DND-41 (cell line): ENCODE measurements at regions not wholly inside any gene's neighbourhood (a gene's known extent, or its start where the extent isn't known, plus 50 kb on each side); places are given as distances from the start of the nearest gene placed in this dataset.

Experiments
- ATAC-seq: fragments of 200-7000 bp; cut with Tn5 transposase; 3 replicates; pipeline ENCODE4 v1.9.1; 2021; ENCODE audit warnings: low read depth; ENCODE audit not compliant: insufficient read depth
- DNase-seq: peaks from one replicate; pipeline ENCODE4 v3.0.0-alpha.2; 2020
- H2AFZ ChIP-seq: 2 replicates; pipeline ENCODE4 v1.6.0; 2012; ENCODE audit warnings: low read depth, low read length
- H3K27ac ChIP-seq: 2 replicates; pipeline ENCODE4 v1.5.1; 2012; ENCODE audit warnings: low read length, inconsistent platforms
- H3K27me3 ChIP-seq: fragments of 200-600 bp; sonication (generic); 2 replicates; pipeline ENCODE4 v1.6.0; 2012; ENCODE audit warnings: low read length, mild to moderate bottlenecking, inconsistent platforms; ENCODE audit not compliant: insufficient read depth, poor library complexity
- H3K36me3 ChIP-seq: 2 replicates; pipeline ENCODE4 v1.5.1; 2012; ENCODE audit warnings: low read length, inconsistent platforms; ENCODE audit not compliant: insufficient read depth
- H3K4me1 ChIP-seq: 2 replicates; pipeline ENCODE4 v1.5.1; 2012; ENCODE audit warnings: mild to moderate bottlenecking, low read length; ENCODE audit not compliant: insufficient read depth
- H3K4me2 ChIP-seq: 2 replicates; pipeline ENCODE4 v1.6.0; 2012; ENCODE audit warnings: mild to moderate bottlenecking, moderate library complexity, low read length, inconsistent platforms; ENCODE audit not compliant: insufficient read depth
- H3K4me3 ChIP-seq, 2 experiments: fragments of 200-600 bp in 1 of 2; shearing (Covaris generic) in 1 of 2; 2 replicates each; pipeline ENCODE4 v1.5.1; 2012 to 2016; ENCODE audit warnings: inconsistent platforms in 2 of 2, low read length in 2 of 2, mild to moderate bottlenecking in 2 of 2, low read depth in 1 of 2, moderate library complexity in 1 of 2
- H3K79me2 ChIP-seq: 2 replicates; pipeline ENCODE4 v1.6.0; 2012; ENCODE audit warnings: low read length, inconsistent platforms; ENCODE audit not compliant: insufficient read depth
- H3K9ac ChIP-seq: 2 replicates; pipeline ENCODE4 v1.6.0; 2012; ENCODE audit warnings: low read depth, mild to moderate bottlenecking, inconsistent platforms, low read length, moderate library complexity
- H3K9me3 ChIP-seq: 2 replicates; pipeline ENCODE4 v1.5.1; 2012; ENCODE audit warnings: low read length, moderate library complexity, mild to moderate bottlenecking, inconsistent platforms; ENCODE audit not compliant: insufficient read depth, severe bottlenecking
- H4K20me1 ChIP-seq: 2 replicates; pipeline ENCODE4 v1.6.0; 2012; ENCODE audit warnings: low read length; ENCODE audit not compliant: insufficient read depth
- CTCF ChIP-seq: IDR thresholded peaks from 2 replicates; pipeline ENCODE4 v1.5.1; 2012; ENCODE audit warnings: borderline replicate concordance, low read length, moderate library complexity, mild to moderate bottlenecking; ENCODE audit not compliant: poor library complexity, severe bottlenecking; ENCODE audit errors: extremely low read depth
- EZH2 ChIP-seq: IDR thresholded peaks from 3 replicates; pipeline ENCODE4 v1.6.1; 2012; ENCODE audit warnings: borderline replicate concordance, low read depth, mild to moderate bottlenecking, moderate library complexity, low read length, inconsistent platforms; ENCODE audit not compliant: severe bottlenecking

- DNase-seq (no peak), ATAC-seq (no peak)
- Histone ChIP-seq H3K79me2 (no peaks in the 10 kb centered on the region), H3K27me3 (no peaks in the 10 kb centered on the region), H3K9me3 (peaks cover 6% of the 10 kb centered on the region), H3K4me3 (no peak overlapping the region), H3K4me1 (no peaks in the 10 kb centered on the region), H3K9ac (no peak overlapping the region), H3K27ac (no peak overlapping the region), H2AFZ (no peak overlapping the region), H3K36me3 (no peaks in the 10 kb centered on the region), H3K4me2 (no peak overlapping the region), H4K20me1 (no peaks in the 10 kb centered on the region)
- TF ChIP-seq CTCF, result no peak
- TF ChIP-seq EZH2, result no peak
Observed at GRCh38 chr20:40814631-40814960, 125.6 kb upstream of the MAFB start.

GRCh38 chr20:40815156-40816038 lies 126.4 kb upstream of the MAFB start:
- H3K4me3 ChIP-seq, result no peak overlapping the region
- H3K4me2 ChIP-seq, result no peak overlapping the region
- peaks cover 6% of the 10 kb centered on the region for H3K9me3 ChIP-seq
- H2AFZ ChIP-seq, result no peak overlapping the region
- no peaks in the 10 kb centered on the region for H3K4me1 ChIP-seq
- H3K9ac ChIP-seq, result no peak overlapping the region
- H4K20me1 ChIP-seq, result no peaks in the 10 kb centered on the region
- ATAC-seq, result no peak
- H3K27me3 ChIP-seq, result no peaks in the 10 kb centered on the region
- H3K36me3 ChIP-seq, result no peaks in the 10 kb centered on the region
- TF ChIP-seq CTCF (no peak), EZH2 (no peak)
- H3K27ac ChIP-seq, result no peak overlapping the region
- peak; percentile 2 for DNase-seq
- no peaks in the 10 kb centered on the region for H3K79me2 ChIP-seq

GRCh38 chr20:40816039-40816352 lies 127.0 kb upstream of the MAFB start:
- no peak for DNase-seq
- Histone ChIP-seq H3K27me3 (no peaks in the 10 kb centered on the region), H2AFZ (no peak overlapping the region), H3K27ac (no peak overlapping the region), H3K4me2 (no peak overlapping the region), H3K9ac (no peak overlapping the region), H3K36me3 (no peaks in the 10 kb centered on the region), H3K4me3 (no peak overlapping the region), H3K4me1 (no peaks in the 10 kb centered on the region), H3K9me3 (peaks cover 6% of the 10 kb centered on the region), H4K20me1 (no peaks in the 10 kb centered on the region), H3K79me2 (no peaks in the 10 kb centered on the region)
- TF ChIP-seq CTCF (no peak), EZH2 (no peak)
- no peak for ATAC-seq

GRCh38 chr20:40821429-40821828 lies 132.4 kb upstream of the MAFB start:
- H4K20me1 ChIP-seq, result no peaks in the 10 kb centered on the region
- TF ChIP-seq EZH2 (no peak), CTCF (no peak)
- no peaks in the 10 kb centered on the region for H3K4me1 ChIP-seq
- H3K36me3 ChIP-seq, result no peaks in the 10 kb centered on the region
- no peak for ATAC-seq
- no peak overlapping the region for H3K4me2 ChIP-seq
- H3K9ac ChIP-seq, result no peak overlapping the region
- DNase-seq, result no peak
- peaks cover 6% of the 10 kb centered on the region for H3K9me3 ChIP-seq
- H2AFZ ChIP-seq, result no peak overlapping the region
- no peak overlapping the region for H3K4me3 ChIP-seq
- H3K79me2 ChIP-seq, result no peaks in the 10 kb centered on the region
- no peak overlapping the region for H3K27ac ChIP-seq
- no peaks in the 10 kb centered on the region for H3K27me3 ChIP-seq
